ENCODE measurements at regions not wholly inside any gene's neighbourhood (a gene's known extent, or its start where the extent isn't known, plus 50 kb on each side); places are given as distances from the start of the nearest gene placed in this dataset.

DNA sequence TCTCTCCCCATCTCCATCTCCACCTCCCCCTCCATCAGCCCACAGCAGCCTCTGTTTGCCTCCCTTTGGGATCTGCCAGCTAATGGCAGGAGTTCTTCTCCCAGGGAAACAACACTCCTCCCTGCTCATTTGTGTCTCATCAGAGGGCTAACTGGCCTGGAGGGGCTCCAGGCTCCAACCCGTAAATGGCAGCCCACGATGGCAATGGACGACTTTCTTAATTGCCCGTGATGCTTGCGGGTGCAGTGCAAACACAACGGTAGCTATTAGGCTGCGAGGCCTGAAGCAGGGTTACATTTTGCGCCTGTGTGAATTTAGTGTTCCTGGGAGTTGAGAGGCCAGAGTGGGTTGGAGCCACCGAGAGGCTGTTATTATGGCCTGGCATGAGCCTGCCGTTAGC lies 285.1 kb downstream of the TNS1 start:
- no TSS peak for BruUV-seq (replicated peaks)

More for the DNA sequence above, 285.1 kb downstream of the TNS1 start:
- Histone ChIP-seq H3K4me3 (replicated peaks in 1 of 3; ENCODE audit: insufficient read depth in 1 of 3, low read depth in 2 of 3, low read length in 3 of 3) (no peak overlapping the region), H3K9me3 (ENCODE audit: low read length) (no peaks in the 10 kb centered on the region), H4K20me1 (ENCODE audit: insufficient read depth, low read length) (peaks cover 9% of the 10 kb centered on the region; the same call in 1 of the 2 replicates), H3K4me2 (ENCODE audit: low read depth, low read length) (no peak overlapping the region), H3K79me2 (ENCODE audit: insufficient read depth, low read length) (no peaks in the 10 kb centered on the region), H2AFZ (ENCODE audit: low read length) (no peak overlapping the region), H3K4me1 (ENCODE audit: insufficient read depth, low read length) (no peaks in the 10 kb centered on the region), H3K27ac (ENCODE audit: extremely low read length, insufficient read depth, low read length) (no peak overlapping the region), H3K36me3 (replicated peaks in 1 of 2; ENCODE audit: control insufficient read depth in 1 of 2, insufficient read depth in 2 of 2, low read length in 2 of 2) (no peaks in the 10 kb centered on the region), H3K9ac (ENCODE audit: insufficient read depth, low read depth, low read length) (no peak overlapping the region), H3K27me3 (ENCODE audit: control insufficient read depth in 1 of 2, insufficient read depth in 2 of 2, low read length in 2 of 2) (peaks cover 2 to 31% of the 10 kb centered on the region in 2 experiments; a peak in 4 of 5 replicates)
- no peak for TF ChIP-seq MIER3 (CRISPR knock-in tag; IDR thresholded peaks at IDR 0.05; ENCODE audit: borderline replicate concordance)
- no peak for TF ChIP-seq CREM (IDR thresholded peaks at IDR 0.05)
- no peak for TF ChIP-seq CREM (CRISPR knock-in tag; IDR thresholded peaks at IDR 0.05)
- TF ChIP-seq DNMT1 (CRISPR knock-in tag; IDR thresholded peaks at IDR 0.05), result no peak
- no peak for TF ChIP-seq NRL (CRISPR knock-in tag; IDR thresholded peaks at IDR 0.05; ENCODE audit: borderline replicate concordance)
- no peak for TF ChIP-seq ZNF614 (CRISPR knock-in tag; IDR thresholded peaks at IDR 0.05; ENCODE audit: borderline replicate concordance)
- TF ChIP-seq, protein P1, sequence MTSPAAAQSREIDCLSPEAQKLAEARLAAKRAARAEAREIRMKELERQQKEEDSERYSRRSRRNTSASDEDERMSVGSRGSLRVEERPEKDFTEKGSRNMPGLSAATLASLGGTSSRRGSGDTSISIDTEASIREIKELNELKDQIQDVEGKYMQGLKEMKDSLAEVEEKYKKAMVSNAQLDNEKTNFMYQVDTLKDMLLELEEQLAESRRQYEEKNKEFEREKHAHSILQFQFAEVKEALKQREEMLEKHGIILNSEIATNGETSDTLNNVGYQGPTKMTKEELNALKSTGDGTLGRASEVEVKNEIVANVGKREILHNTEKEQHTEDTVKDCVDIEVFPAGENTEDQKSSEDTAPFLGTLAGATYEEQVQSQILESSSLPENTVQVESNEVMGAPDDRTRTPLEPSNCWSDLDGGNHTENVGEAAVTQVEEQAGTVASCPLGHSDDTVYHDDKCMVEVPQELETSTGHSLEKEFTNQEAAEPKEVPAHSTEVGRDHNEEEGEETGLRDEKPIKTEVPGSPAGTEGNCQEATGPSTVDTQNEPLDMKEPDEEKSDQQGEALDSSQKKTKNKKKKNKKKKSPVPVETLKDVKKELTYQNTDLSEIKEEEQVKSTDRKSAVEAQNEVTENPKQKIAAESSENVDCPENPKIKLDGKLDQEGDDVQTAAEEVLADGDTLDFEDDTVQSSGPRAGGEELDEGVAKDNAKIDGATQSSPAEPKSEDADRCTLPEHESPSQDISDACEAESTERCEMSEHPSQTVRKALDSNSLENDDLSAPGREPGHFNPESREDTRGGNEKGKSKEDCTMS (CRISPR knock-in tag; conservative IDR thresholded peaks at IDR 0.05), result no peak
- no peak for TF ChIP-seq ZNF17 (CRISPR knock-in tag; IDR thresholded peaks at IDR 0.05)
- TF ChIP-seq, protein P2, sequence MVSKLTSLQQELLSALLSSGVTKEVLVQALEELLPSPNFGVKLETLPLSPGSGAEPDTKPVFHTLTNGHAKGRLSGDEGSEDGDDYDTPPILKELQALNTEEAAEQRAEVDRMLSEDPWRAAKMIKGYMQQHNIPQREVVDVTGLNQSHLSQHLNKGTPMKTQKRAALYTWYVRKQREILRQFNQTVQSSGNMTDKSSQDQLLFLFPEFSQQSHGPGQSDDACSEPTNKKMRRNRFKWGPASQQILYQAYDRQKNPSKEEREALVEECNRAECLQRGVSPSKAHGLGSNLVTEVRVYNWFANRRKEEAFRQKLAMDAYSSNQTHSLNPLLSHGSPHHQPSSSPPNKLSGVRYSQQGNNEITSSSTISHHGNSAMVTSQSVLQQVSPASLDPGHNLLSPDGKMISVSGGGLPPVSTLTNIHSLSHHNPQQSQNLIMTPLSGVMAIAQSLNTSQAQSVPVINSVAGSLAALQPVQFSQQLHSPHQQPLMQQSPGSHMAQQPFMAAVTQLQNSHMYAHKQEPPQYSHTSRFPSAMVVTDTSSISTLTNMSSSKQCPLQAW (CRISPR knock-in tag; IDR thresholded peaks at IDR 0.05), result no peak
- TF ChIP-seq NR3C1 (CRISPR knock-in tag; IDR thresholded peaks at IDR 0.05), result no peak
- TF ChIP-seq, protein P3, sequence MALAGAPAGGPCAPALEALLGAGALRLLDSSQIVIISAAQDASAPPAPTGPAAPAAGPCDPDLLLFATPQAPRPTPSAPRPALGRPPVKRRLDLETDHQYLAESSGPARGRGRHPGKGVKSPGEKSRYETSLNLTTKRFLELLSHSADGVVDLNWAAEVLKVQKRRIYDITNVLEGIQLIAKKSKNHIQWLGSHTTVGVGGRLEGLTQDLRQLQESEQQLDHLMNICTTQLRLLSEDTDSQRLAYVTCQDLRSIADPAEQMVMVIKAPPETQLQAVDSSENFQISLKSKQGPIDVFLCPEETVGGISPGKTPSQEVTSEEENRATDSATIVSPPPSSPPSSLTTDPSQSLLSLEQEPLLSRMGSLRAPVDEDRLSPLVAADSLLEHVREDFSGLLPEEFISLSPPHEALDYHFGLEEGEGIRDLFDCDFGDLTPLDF (CRISPR knock-in tag; IDR thresholded peaks at IDR 0.05), result no peak
- no peak for TF ChIP-seq RFXAP (CRISPR knock-in tag; IDR thresholded peaks at IDR 0.05; ENCODE audit: borderline replicate concordance)
- TF ChIP-seq, protein P4, sequence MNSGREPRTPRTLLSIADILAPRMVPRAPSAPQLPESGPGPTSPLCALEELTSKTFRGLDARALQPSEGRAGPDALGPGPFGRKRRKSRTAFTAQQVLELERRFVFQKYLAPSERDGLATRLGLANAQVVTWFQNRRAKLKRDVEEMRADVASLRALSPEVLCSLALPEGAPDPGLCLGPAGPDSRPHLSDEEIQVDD (CRISPR knock-in tag; IDR thresholded peaks at IDR 0.05; ENCODE audit: borderline replicate concordance), result no peak
- intact Hi-C loops (cut with micrococcal nuclease; ENCODE audit: unreplicated experiment), result loop anchor here (10.0 kb wide), 1 partner anchor 573 kb away; no protein-coding TSS in a partner anchor
- CTCF ChIA-PET (ENCODE audit: low intra/inter-chr PET ratio, low total read pairs), result no interaction called here
- 29% methylated on average over 8 of the region's 10 CpGs for WGBS (ENCODE audit: low lambda C conversion rate)
- ATAC-seq (no peak), DNase-seq (ENCODE audit: low spot score) (no peak), FAIRE-seq (no peak)
- in situ Hi-C loops (cut with HindIII; ENCODE audit: extremely low pct_ligation_motif_present, low pct_unique_long_range_greater_than_20kb), result no loop called here
- POLR2A ChIA-PET, result no interaction called here
